HepG2 (cell line): ENCODE measurements at regions not wholly inside any gene's neighbourhood (a gene's known extent, or its start where the extent isn't known, plus 50 kb on each side); places are given as distances from the start of the nearest gene placed in this dataset.

Source experiments
- YY1 ChIP-seq: IDR thresholded peaks from 2 replicates; pipeline ENCODE4 v1.6.1; 2011; ENCODE audit warnings: low read length, low read depth, moderate library complexity, mild to moderate bottlenecking; ENCODE audit not compliant: insufficient read depth, insufficient replicate concordance
- ZBTB8A ChIP-seq: sonication (generic); formaldehyde crosslinking; IDR thresholded peaks from 2 replicates; pipeline ENCODE4 v1.4.0; 2020; ENCODE audit warnings: mild to moderate bottlenecking, low read depth, missing genetic modification reagents, borderline replicate concordance
- TF ChIP-seq, protein P1 (sequence below): sonication (generic); formaldehyde crosslinking; IDR thresholded peaks from 2 replicates; pipeline ENCODE4 v1.8.0; 2022; ENCODE audit warnings: mild to moderate bottlenecking, missing genetic modification reagents

DNA sequence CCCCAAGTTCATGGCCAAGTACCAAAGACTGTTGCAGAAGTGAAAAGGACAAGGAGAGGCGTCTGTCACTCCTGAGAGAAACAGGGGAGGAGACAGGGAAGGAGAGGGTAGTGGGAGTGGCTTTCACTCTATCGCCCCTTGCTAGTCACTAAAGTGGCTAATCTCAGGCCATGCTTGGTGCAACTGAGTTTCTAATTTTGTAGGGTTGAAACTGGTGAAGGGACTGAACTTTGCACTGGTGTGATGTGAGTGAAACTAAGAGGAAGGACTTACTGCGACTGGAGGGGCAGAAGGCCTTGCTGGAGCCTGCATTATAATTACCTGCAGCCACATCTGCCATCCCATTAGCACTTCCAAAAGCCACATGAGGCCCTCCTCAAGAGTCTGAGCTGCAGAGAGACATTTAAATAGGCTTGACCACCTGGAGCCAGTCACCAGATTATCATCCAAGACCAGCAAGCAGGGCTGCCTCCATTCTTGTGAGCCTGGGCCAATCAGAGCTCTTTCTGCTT is 107.2 kb upstream of the EEPD1 start:
- TF ChIP-seq ZBTB8A (no peak), YY1 (no peak)
- TF ChIP-seq, protein P1, sequence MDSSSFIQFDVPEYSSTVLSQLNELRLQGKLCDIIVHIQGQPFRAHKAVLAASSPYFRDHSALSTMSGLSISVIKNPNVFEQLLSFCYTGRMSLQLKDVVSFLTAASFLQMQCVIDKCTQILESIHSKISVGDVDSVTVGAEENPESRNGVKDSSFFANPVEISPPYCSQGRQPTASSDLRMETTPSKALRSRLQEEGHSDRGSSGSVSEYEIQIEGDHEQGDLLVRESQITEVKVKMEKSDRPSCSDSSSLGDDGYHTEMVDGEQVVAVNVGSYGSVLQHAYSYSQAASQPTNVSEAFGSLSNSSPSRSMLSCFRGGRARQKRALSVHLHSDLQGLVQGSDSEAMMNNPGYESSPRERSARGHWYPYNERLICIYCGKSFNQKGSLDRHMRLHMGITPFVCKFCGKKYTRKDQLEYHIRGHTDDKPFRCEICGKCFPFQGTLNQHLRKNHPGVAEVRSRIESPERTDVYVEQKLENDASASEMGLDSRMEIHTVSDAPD (CRISPR knock-in tag): no peak
